Uterus (tissue), 3 donors: ENCODE measurements at regions not wholly inside any gene's neighbourhood (a gene's known extent, or its start where the extent isn't known, plus 50 kb on each side); places are given as distances from the start of the nearest gene placed in this dataset.

Experiments
- DNase-seq, 2 donors: peaks; one replicate each; pipeline ENCODE4 v3.0.0-alpha.2; 2019 to 2020
- H3K27ac ChIP-seq, 2 donors: fragments of 200-600 bp; sonication (generic); 1 replicate in 1 of 2; 2 replicates in 1 of 2; pipeline ENCODE4 v1.5.1; 2016 to 2018
- H3K27me3 ChIP-seq, 2 donors: fragments of 200-600 bp; sonication (generic); one replicate each; pipeline ENCODE4 v1.5.1; 2018 to 2019; ENCODE audit warnings: control low read depth in 1 of 2
- H3K36me3 ChIP-seq, 2 donors: fragments of 200-600 bp; sonication (generic); one replicate each; pipeline ENCODE4 v1.5.1; 2019; ENCODE audit warnings: control low read depth in 1 of 2
- H3K4me1 ChIP-seq, 2 donors: fragments of 200-600 bp; sonication (generic); one replicate each; pipeline ENCODE4 v1.5.1; 2018 to 2019; ENCODE audit warnings: control low read depth in 1 of 2
- H3K4me3 ChIP-seq, 2 donors: fragments of 200-600 bp; sonication (generic); 1 replicate in 1 of 2; 2 replicates in 1 of 2; pipeline ENCODE4 v1.5.1; 2018 to 2019; ENCODE audit warnings: mild to moderate bottlenecking in 1 of 2
- H3K9me3 ChIP-seq, 2 donors: fragments of 200-600 bp; sonication (generic); one replicate each; pipeline ENCODE4 v1.5.1; 2019; ENCODE audit warnings: control low read depth in 1 of 2
- CTCF ChIP-seq, 4 experiments: fragments of 200-600 bp in 2 of 4; fragments of 450-650 bp in 2 of 4; sonication (generic) in 2 of 4; IDR thresholded peaks; one replicate each; pipeline ENCODE4 v1.5.1; 2016 to 2019; ENCODE audit warnings: antibody characterized with exemption in 4 of 4, mild to moderate bottlenecking in 2 of 4, moderate library complexity in 1 of 4
- POLR2A ChIP-seq, 2 donors: fragments of 450-650 bp; IDR thresholded peaks; one replicate each; pipeline ENCODE4 v1.6.1; 2016; ENCODE audit warnings: antibody characterized with exemption in 2 of 2, mild to moderate bottlenecking in 1 of 2, moderate library complexity in 1 of 2
- intact Hi-C: fragments of 100-400 bp; cut with DNase I; formaldehyde crosslinking; loops from one replicate; pipeline ENCODE4 v1.15.1; 2023; ENCODE audit warnings: low total_unique reads
- donor health status: DM: yes; HTN: yes; CAD: no.

- H3K27me3 ChIP-seq = no peaks in the 10 kb centered on the region
- DNase-seq = no peak
- H3K27ac ChIP-seq = no peak overlapping the region
- no peaks in the 10 kb centered on the region for H3K9me3 ChIP-seq
- H3K36me3 ChIP-seq = no peaks in the 10 kb centered on the region
- no peaks in the 10 kb centered on the region for H3K4me1 ChIP-seq
- TF ChIP-seq POLR2A (IDR thresholded peaks at IDR 0.05) (no peak), CTCF (IDR thresholded peaks at IDR 0.05) (no peak)
- no peak overlapping the region for H3K4me3 ChIP-seq
- intact Hi-C loops = no loop called here
Observed at GRCh38 chr5:168002116-168002515, 289.3 kb upstream of the WWC1 start.

GRCh38 chr5:168005093-168005492, 286.4 kb upstream of the WWC1 start:
- no peaks in the 10 kb centered on the region for H3K9me3 ChIP-seq
- no peaks in the 10 kb centered on the region for H3K36me3 ChIP-seq
- H3K4me3 ChIP-seq = no peak overlapping the region
- H3K27me3 ChIP-seq = no peaks in the 10 kb centered on the region
- H3K27ac ChIP-seq = no peak overlapping the region
- no peak for TF ChIP-seq CTCF (IDR thresholded peaks at IDR 0.05)
- TF ChIP-seq POLR2A (IDR thresholded peaks at IDR 0.05) = no peak
- H3K4me1 ChIP-seq = no peaks in the 10 kb centered on the region
- no peak for DNase-seq
- intact Hi-C loops = no loop called here

GRCh38 chr5:168005936-168006335, 285.5 kb upstream of the WWC1 start:
- intact Hi-C loops = no loop called here
- TF ChIP-seq CTCF (IDR thresholded peaks at IDR 0.05) = no peak
- TF ChIP-seq POLR2A (IDR thresholded peaks at IDR 0.05) = no peak
- no peaks in the 10 kb centered on the region for H3K9me3 ChIP-seq
- no peaks in the 10 kb centered on the region for H3K27me3 ChIP-seq
- no peak overlapping the region for H3K4me3 ChIP-seq
- no peak overlapping the region for H3K27ac ChIP-seq
- DNase-seq = no peak
- no peaks in the 10 kb centered on the region for H3K4me1 ChIP-seq
- H3K36me3 ChIP-seq = no peaks in the 10 kb centered on the region

DNA sequence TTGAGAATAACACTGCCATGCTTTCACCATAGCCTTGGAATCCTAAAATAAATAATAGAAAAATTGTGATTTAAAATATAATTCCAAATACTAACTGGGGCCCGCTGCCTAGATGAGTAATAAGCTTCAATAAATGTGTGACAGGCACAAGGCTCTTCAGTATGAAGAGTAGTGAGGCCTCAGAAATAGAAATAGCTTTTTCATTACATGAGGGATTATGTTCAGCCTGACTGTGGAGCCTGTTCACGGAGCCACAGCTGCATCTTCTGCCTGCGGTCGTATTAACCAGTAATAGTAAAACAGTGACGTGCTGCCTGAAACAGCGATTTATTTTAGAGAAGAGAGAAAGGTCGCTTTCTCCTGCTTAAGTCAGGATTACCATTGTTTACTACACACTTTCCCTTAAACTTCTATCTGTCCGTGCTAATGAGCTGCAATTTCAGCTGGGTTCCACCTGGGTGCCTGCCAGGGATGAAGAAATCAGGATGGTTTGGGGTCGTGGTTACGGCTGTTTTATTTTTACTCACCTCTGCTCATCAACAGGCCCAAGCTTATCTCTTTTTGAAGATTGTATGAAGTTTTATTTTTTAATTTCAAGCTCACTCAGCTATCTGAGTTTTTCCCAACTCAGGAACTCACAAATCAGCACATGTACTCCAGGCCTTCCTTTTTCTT, 284.9 kb upstream of the WWC1 start:
- H3K27me3 ChIP-seq = no peaks in the 10 kb centered on the region
- intact Hi-C loops = no loop called here
- no peak overlapping the region for H3K4me3 ChIP-seq
- peak overlapping the region in 1 of 2 donors; percentile 15 for H3K27ac ChIP-seq
- no peaks in the 10 kb centered on the region for H3K9me3 ChIP-seq
- no peaks in the 10 kb centered on the region for H3K36me3 ChIP-seq
- no peak for DNase-seq
- TF ChIP-seq POLR2A (IDR thresholded peaks at IDR 0.05) = no peak
- TF ChIP-seq CTCF (IDR thresholded peaks at IDR 0.05) = no peak
- H3K4me1 ChIP-seq = no peaks in the 10 kb centered on the region

- Histone ChIP-seq H3K9me3 (no peaks in the 10 kb centered on the region), H3K4me1 (no peaks in the 10 kb centered on the region), H3K4me3 (no peak overlapping the region), H3K36me3 (no peaks in the 10 kb centered on the region), H3K27me3 (no peaks in the 10 kb centered on the region), H3K27ac (no peak overlapping the region)
- TF ChIP-seq CTCF (IDR thresholded peaks at IDR 0.05) (no peak), POLR2A (IDR thresholded peaks at IDR 0.05) (no peak)
- no peak for DNase-seq
- intact Hi-C loops = no loop called here
Observed at GRCh38 chr5:168007286-168007685, 284.2 kb upstream of the WWC1 start.
